Epithelial cell of esophagus (primary cell): ENCODE measurements at regions not wholly inside any gene's neighbourhood (a gene's known extent, or its start where the extent isn't known, plus 50 kb on each side); places are given as distances from the start of the nearest gene placed in this dataset.
A peak's percentile ranks its signal among the peaks of the same experiment; 100 is the strongest.

Source experiments
- DNase-seq: peaks from one replicate; pipeline ENCODE4 v3.0.0; 2010; ENCODE audit warnings: low read depth
- H3K4me3 ChIP-seq: 2 replicates; pipeline ENCODE4 v1.5.1; 2011; ENCODE audit warnings: mild to moderate bottlenecking, low read length, control low read depth
- TF ChIP-seq, protein P1 (sequence below): IDR thresholded peaks from 2 replicates; pipeline ENCODE4 v1.5.1; 2011; ENCODE audit warnings: low read depth, mild to moderate bottlenecking, low read length, control low read depth, inconsistent platforms; ENCODE audit not compliant: insufficient read depth; ENCODE audit errors: missing control alignments

DNA sequence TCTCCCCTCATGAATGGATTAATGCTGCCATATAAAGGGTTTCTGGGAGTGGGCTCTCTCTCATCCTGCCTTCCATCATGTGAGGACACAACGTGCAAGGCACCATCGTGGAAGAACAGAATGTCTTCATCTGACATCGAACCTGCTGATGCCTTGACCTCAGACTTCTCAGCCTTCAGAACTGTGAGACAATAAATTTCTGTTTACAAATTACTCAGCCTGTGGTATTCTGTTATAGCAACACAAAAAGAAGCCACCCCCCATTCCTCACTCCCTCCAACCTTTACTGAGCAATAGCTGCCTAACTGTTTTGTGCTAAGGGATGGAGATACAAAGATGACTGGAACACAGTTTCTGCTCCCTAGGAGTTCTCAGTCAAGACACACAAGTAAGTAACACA, 106.1 kb upstream of the PLET1 start:
- TF ChIP-seq, protein P1, sequence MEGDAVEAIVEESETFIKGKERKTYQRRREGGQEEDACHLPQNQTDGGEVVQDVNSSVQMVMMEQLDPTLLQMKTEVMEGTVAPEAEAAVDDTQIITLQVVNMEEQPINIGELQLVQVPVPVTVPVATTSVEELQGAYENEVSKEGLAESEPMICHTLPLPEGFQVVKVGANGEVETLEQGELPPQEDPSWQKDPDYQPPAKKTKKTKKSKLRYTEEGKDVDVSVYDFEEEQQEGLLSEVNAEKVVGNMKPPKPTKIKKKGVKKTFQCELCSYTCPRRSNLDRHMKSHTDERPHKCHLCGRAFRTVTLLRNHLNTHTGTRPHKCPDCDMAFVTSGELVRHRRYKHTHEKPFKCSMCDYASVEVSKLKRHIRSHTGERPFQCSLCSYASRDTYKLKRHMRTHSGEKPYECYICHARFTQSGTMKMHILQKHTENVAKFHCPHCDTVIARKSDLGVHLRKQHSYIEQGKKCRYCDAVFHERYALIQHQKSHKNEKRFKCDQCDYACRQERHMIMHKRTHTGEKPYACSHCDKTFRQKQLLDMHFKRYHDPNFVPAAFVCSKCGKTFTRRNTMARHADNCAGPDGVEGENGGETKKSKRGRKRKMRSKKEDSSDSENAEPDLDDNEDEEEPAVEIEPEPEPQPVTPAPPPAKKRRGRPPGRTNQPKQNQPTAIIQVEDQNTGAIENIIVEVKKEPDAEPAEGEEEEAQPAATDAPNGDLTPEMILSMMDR: no peak
- H3K4me3 ChIP-seq: no peak overlapping the region
- peak; percentile 5 for DNase-seq

DNA sequence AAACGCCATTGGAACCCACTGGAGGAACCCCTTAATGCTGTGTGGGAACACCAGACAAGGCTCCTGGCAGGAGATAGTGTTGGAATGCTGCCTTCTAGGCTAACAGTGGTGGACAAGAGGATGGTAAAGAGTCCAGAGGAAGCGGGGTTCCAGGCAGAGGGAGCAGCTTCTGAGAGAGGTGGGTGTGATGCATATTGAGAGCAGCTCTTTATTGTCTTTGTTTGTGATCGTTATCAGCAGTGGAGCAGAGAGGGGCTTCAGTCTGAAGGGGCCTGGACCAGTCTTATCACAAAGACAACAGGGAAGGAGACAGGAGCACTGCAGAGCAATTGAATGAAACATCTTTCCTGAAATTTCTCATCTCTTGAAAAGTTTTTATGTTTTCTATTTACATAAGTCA, 106.8 kb upstream of the PLET1 start:
- TF ChIP-seq, protein P1: no peak
- H3K4me3 ChIP-seq: no peak overlapping the region
- DNase-seq: no peak

DNA sequence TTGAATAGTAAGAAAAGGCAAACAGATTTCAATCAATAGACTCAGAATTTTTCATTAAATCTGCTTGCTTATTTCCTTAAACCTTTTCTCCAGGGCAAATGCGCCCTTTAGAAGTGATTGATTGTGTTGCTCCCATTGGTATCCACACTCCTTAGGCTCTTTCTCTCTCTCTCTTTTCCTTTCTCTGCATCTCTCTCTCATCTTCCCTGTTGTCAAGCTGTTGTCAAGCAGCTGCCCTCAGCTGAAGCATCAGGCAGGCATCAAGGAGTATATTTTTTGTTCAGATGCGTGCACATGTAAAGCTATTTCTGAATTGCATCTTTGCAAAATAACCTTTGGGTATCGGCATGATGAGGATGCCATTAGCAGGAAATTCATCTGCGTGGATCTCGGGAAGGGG, 107.2 kb upstream of the PLET1 start:
- DNase-seq: no peak
- H3K4me3 ChIP-seq: no peak overlapping the region
- TF ChIP-seq, protein P1: no peak

DNA sequence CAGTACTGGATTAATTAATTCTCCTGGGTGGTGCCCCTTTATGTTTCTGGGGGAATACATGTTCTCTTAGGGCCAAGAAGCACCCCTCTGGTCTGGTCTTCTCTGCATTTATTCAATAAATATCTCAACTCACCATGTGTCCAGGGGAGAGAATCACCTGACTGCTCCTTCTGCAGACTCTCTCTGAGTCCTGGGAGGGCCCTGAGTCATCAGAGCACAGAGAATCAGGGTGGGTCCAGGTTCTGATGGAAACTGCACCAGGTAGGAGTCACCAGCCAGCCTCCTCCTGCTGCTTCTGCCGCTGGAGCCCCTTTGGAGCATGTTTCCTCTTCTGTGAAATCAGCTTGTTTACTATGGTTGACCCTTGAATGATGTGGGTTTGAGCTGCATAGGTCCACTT, 107.7 kb upstream of the PLET1 start:
- TF ChIP-seq, protein P1: no peak
- peak; percentile 75 for DNase-seq
- H3K4me3 ChIP-seq: no peak overlapping the region

DNA sequence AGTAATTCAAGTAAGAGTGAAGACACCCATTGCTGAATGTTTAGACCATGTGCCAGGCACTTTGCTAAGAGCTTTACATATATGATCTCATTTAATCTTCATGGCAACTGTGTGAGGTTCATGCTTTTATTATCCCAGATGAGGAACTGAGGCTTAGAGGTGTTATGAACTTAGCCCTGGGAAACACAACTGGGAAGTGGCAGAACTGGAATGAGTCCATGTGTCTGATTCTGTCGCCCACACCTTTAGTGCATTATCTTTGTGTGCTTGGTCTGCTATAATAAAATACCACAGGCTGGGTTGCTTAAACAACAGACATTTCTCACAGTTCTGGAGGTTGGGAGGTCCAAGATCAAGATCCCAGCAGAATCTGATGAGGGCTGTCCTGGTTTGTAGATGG, 108.7 kb upstream of the PLET1 start:
- no peak overlapping the region for H3K4me3 ChIP-seq
- no peak for DNase-seq
- TF ChIP-seq, protein P1: no peak

DNA sequence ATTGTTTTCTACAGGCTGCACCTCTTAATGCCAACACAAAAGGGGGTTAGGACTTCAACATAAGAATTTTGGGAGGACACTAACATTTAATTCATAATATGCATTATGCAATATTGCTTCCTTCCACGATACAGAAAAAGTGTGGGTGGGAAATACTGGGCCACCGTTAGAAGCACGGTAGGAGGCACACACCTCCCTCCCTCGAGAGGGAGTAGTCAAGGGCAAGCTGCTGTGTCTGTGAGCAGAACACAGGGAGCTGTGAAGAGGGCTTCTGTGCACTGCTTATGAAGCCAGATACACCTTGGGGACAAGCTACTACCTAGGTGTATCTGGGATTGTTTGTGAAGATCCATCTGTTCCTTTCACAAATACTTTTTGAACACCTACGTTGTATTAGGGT, 109.3 kb upstream of the PLET1 start:
- DNase-seq: no peak
- no peak overlapping the region for H3K4me3 ChIP-seq
- TF ChIP-seq, protein P1: no peak

DNA sequence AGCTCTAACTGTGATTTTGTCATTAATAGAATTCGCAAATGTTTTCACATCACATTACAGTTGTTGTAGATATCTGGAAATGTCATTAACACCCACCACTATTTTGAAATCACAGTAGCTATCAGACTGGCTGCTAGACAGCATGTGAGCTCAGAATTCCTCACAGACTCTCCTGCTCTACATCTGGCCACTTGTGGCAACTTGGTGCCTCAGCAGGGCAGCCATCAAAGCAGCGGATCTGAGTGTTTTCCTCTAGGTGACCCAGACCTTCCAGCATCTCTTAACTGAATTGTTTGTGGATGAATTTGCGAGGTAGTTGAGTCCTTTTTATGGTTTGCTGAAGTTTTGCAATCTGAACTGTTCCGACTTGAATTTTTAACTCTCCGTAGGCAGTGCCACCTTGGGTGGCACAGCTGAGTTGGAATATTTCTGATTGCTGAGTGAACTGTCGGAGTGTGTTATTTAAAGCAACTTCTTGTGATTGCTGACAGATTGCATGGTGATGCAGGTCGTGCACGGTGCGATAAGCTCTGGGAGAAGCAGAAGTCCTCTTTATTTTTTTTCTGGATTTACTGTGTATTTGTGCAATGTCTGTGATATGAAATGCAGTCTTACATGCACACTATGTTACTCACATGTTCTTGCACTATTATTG, 114.0 kb upstream of the PLET1 start:
- H3K4me3 ChIP-seq: no peak overlapping the region
- TF ChIP-seq, protein P1: no peak
- no peak for DNase-seq
